K562 (cell line): ENCODE measurements at regions not wholly inside any gene's neighbourhood (a gene's known extent, or its start where the extent isn't known, plus 50 kb on each side); places are given as distances from the start of the nearest gene placed in this dataset.

ENCODE experiments used
- CBFB ChIP-seq: sonication (generic); formaldehyde crosslinking; IDR thresholded peaks from 2 replicates; pipeline ENCODE4 v1.4.0; 2020; ENCODE audit warnings: mild to moderate bottlenecking, missing genetic modification reagents
- DIDO1 ChIP-seq: fragments of 450-650 bp; IDR thresholded peaks from 2 replicates; pipeline ENCODE4 v1.6.1; 2016; ENCODE audit warnings: low read depth, missing biosample characterization, missing genetic modification characterization
- FOXJ2 ChIP-seq: fragments of 200-800 bp; sonication (Bioruptor generic); IDR thresholded peaks from 2 replicates; pipeline ENCODE4 v1.6.1; 2016; ENCODE audit warnings: missing genetic modification characterization, missing compliant biosample characterization
- HDAC3 ChIP-seq: fragments of 450-650 bp; IDR thresholded peaks from 2 replicates; pipeline ENCODE4 v1.6.1; 2018; ENCODE audit warnings: borderline replicate concordance, mild to moderate bottlenecking, moderate library complexity; ENCODE audit not compliant: partially characterized antibody
- HNRNPL ChIP-seq: fragments of 200-400 bp; formaldehyde crosslinking; IDR thresholded peaks from 2 replicates; pipeline ENCODE4 v1.6.1; 2017; ENCODE audit warnings: low read depth, mild to moderate bottlenecking, low read length
- MBD2 ChIP-seq: sonication (generic); IDR thresholded peaks from 2 replicates; pipeline ENCODE4 v1.6.1; 2016; ENCODE audit warnings: low read depth, borderline replicate concordance
- MCM5 ChIP-seq: fragments of 450-650 bp; IDR thresholded peaks from 2 replicates; pipeline ENCODE4 v1.6.1; 2016; ENCODE audit warnings: low read depth
- MYNN ChIP-seq, 2 experiments: sonication (generic); formaldehyde crosslinking in 1 of 2; IDR thresholded peaks; 2 replicates each; pipeline versions ENCODE4 v1.5.0 to v1.6.1; 2016 to 2020; ENCODE audit warnings: antibody characterized with exemption in 1 of 2, missing genetic modification reagents in 1 of 2
- NCOA1 ChIP-seq: fragments of 450-650 bp; IDR thresholded peaks from 2 replicates; pipeline ENCODE4 v1.6.1; 2016; ENCODE audit warnings: low read depth
- PURB ChIP-seq: sonication (generic); formaldehyde crosslinking; IDR thresholded peaks from 2 replicates; pipeline ENCODE4 v1.9.0; 2021; ENCODE audit warnings: low read depth, mild to moderate bottlenecking, missing genetic modification reagents
- SMAD1 ChIP-seq: fragments of 150-350 bp; IDR thresholded peaks from 2 replicates; pipeline ENCODE4 v1.6.1; 2014; ENCODE audit warnings: low read length, low read depth; ENCODE audit not compliant: partially characterized antibody
- SPI1 ChIP-seq: IDR thresholded peaks from 2 replicates; pipeline ENCODE4 v1.6.1; 2011; ENCODE audit warnings: low read depth, low read length, control low read depth, borderline replicate concordance
- STAT6 ChIP-seq: sonication (generic); formaldehyde crosslinking; IDR thresholded peaks from 2 replicates; pipeline ENCODE4 v1.8.1; 2023; ENCODE audit warnings: mild to moderate bottlenecking, missing genetic modification reagents
- THAP12 ChIP-seq: fragments of 250-450 bp; sonication (Bioruptor Pico); IDR thresholded peaks from 2 replicates; pipeline ENCODE4 v1.9.0; 2021; ENCODE audit warnings: mild to moderate bottlenecking, inconsistent platforms
- ZBTB1 ChIP-seq: sonication (generic); formaldehyde crosslinking; IDR thresholded peaks from 2 replicates; pipeline ENCODE4 v1.8.1; 2023; ENCODE audit warnings: missing genetic modification reagents, low read depth, mild to moderate bottlenecking, borderline replicate concordance
- ZKSCAN3 ChIP-seq: fragments of 250-450 bp; sonication (Bioruptor Pico); IDR thresholded peaks from 2 replicates; pipeline ENCODE4 v1.4.0; 2020
- TF ChIP-seq, protein P1 (sequence below): IDR thresholded peaks from 2 replicates; pipeline ENCODE4 v1.6.1; 2014; ENCODE audit warnings: antibody characterized with exemption
- TF ChIP-seq, protein P2 (sequence below): fragments of 250-450 bp; sonication (Bioruptor Pico); IDR thresholded peaks from 2 replicates; pipeline ENCODE4 v1.4.0; 2020; ENCODE audit warnings: mild to moderate bottlenecking, moderate library complexity

DNA sequence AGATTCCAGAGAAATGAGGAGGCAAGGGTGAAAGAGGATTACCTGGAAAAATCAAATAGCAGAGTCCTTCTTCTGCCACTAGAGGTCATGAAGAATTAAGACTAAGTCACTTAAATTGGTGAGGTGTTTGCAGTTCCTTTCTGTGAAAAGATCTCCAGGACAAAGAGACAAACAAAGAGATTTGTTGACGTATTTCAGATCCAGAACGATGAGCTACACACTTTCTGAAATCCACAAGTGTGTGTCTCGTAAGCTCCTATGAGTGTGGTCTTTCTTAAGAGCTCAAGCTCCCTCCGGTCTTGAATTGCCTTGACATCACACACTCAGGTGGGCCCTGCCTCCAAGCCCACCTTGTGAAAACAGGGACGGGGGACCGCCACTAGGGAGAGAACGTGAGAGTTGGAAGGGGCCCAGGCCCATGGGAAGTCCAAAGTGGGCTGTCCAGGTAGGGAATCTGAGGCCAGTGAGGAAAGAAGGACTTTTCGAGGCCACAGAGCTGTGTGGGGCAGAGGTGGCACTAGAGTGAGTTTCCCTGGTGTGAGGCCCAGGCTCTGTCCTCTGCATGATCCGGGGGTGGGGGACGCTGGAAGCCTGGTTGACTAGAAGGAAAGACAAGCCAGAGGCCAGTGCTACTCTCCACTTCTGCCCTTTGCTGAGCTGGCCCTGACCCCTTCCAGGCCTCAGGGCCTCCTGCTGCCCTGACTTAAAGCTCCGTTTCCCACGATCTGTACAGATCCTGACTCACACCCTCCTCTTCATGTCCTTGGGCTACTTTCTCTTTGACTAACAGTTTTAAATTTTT is 168.1 kb upstream of the NCK2 start (continued):
- TF ChIP-seq, protein P1, sequence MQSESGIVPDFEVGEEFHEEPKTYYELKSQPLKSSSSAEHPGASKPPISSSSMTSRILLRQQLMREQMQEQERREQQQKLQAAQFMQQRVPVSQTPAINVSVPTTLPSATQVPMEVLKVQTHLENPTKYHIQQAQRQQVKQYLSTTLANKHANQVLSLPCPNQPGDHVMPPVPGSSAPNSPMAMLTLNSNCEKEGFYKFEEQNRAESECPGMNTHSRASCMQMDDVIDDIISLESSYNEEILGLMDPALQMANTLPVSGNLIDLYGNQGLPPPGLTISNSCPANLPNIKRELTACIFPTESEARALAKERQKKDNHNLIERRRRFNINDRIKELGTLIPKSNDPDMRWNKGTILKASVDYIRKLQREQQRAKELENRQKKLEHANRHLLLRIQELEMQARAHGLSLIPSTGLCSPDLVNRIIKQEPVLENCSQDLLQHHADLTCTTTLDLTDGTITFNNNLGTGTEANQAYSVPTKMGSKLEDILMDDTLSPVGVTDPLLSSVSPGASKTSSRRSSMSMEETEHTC = no peak
- TF ChIP-seq STAT6 (CRISPR knock-in tag) (no peak), DIDO1 (tag) (no peak), NCOA1 (no peak), HDAC3 (no peak), FOXJ2 (no peak), ZKSCAN3 (CRISPR knock-in tag) (no peak), CBFB (CRISPR knock-in tag) (no peak), MBD2 (no peak), SMAD1 (no peak), MCM5 (no peak), MYNN (IDR thresholded peaks at IDR 0.05) (no peak), MYNN (CRISPR knock-in tag; IDR thresholded peaks at IDR 0.05) (no peak), ZBTB1 (CRISPR knock-in tag) (no peak), SPI1 (peak; percentile 37; the same call in 1 of the 2 replicates), THAP12 (CRISPR knock-in tag) (no peak), HNRNPL (no peak), PURB (CRISPR knock-in tag) (no peak)
- TF ChIP-seq, protein P2, sequence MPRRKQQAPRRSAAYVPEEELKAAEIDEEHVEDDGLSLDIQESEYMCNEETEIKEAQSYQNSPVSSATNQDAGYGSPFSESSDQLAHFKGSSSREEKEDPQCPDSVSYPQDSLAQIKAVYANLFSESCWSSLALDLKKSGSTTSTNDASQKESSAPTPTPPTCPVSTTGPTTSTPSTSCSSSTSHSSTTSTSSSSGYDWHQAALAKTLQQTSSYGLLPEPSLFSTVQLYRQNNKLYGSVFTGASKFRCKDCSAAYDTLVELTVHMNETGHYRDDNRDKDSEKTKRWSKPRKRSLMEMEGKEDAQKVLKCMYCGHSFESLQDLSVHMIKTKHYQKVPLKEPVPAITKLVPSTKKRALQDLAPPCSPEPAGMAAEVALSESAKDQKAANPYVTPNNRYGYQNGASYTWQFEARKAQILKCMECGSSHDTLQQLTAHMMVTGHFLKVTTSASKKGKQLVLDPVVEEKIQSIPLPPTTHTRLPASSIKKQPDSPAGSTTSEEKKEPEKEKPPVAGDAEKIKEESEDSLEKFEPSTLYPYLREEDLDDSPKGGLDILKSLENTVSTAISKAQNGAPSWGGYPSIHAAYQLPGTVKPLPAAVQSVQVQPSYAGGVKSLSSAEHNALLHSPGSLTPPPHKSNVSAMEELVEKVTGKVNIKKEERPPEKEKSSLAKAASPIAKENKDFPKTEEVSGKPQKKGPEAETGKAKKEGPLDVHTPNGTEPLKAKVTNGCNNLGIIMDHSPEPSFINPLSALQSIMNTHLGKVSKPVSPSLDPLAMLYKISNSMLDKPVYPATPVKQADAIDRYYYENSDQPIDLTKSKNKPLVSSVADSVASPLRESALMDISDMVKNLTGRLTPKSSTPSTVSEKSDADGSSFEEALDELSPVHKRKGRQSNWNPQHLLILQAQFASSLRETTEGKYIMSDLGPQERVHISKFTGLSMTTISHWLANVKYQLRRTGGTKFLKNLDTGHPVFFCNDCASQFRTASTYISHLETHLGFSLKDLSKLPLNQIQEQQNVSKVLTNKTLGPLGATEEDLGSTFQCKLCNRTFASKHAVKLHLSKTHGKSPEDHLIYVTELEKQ = no peak
